ENCODE measurements at regions not wholly inside any gene's neighbourhood (a gene's known extent, or its start where the extent isn't known, plus 50 kb on each side); places are given as distances from the start of the nearest gene placed in this dataset.

- TF ChIP-seq POLR2AphosphoS5 (IDR thresholded peaks at IDR 0.05; ENCODE audit: low read depth, low read length), result no peak
Measured at GRCh38 chr3:28947061-28947460, 333.8 kb upstream of the RBMS3 start (continued).

GRCh38 chr3:28947751-28948150 lies 333.1 kb upstream of the RBMS3 start:
- H3K36me3 ChIP-seq (ENCODE audit: control insufficient read depth in 1 of 2, insufficient read depth in 2 of 2, low read length in 2 of 2), result no peaks in the 10 kb centered on the region
- ATAC-seq, result no peak
- H3K4me2 ChIP-seq (ENCODE audit: low read length), result no peak overlapping the region
- no peaks in the 10 kb centered on the region for H3K79me2 ChIP-seq (ENCODE audit: insufficient read depth, low read length)
- no peak overlapping the region for H3K4me3 ChIP-seq (replicated peaks in 1 of 2; ENCODE audit: low read depth in 1 of 2, low read length in 2 of 2)
- POLR2A ChIA-PET, result no interaction called here
- H2AFZ ChIP-seq (ENCODE audit: low read depth, low read length, poor library complexity, severe bottlenecking), result no peak overlapping the region
- RAD21 ChIA-PET (ENCODE audit: low non-redundant PET in 1 of 2, low total read pairs in 2 of 2, uncharacterized antibody in 2 of 2, unreplicated experiment in 2 of 2), result no interaction called here
- BruUV-seq (replicated peaks), result no TSS peak
- H3K27ac ChIP-seq (ENCODE audit: low read depth, low read length), result no peak overlapping the region
- H3K9me2 ChIP-seq (ENCODE audit: insufficient read depth), result no peaks in the 10 kb centered on the region
- H4K20me1 ChIP-seq (ENCODE audit: insufficient read depth), result no peaks in the 10 kb centered on the region
- CTCF ChIA-PET, result no interaction called here
- H3K9ac ChIP-seq (ENCODE audit: low read length), result no peak overlapping the region
- DNase-seq (ENCODE audit: low read depth, low spot score), result no peak
- H3K27me3 ChIP-seq (ENCODE audit: insufficient read depth, low read length), result no peaks in the 10 kb centered on the region
- intact Hi-C loops (cut with micrococcal nuclease), result no loop called here
- no peaks in the 10 kb centered on the region for H3K4me1 ChIP-seq (ENCODE audit: control insufficient read depth in 1 of 2, insufficient read depth in 2 of 2, low read length in 2 of 2)
- H3K9me3 ChIP-seq (ENCODE audit: control insufficient read depth in 1 of 2, insufficient read depth in 1 of 2, low read depth in 1 of 2, low read length in 2 of 2), result no peaks in the 10 kb centered on the region
- TF ChIP-seq ATF3 (IDR thresholded peaks at IDR 0.05) (no peak), CEBPB (IDR thresholded peaks at IDR 0.05; ENCODE audit: low read depth) (no peak), POLR2AphosphoS5 (IDR thresholded peaks at IDR 0.05; ENCODE audit: low read depth, low read length) (no peak), EGR1 (IDR thresholded peaks at IDR 0.05; ENCODE audit: low read depth) (no peak), POLR2A (IDR thresholded peaks at IDR 0.05; ENCODE audit: borderline replicate concordance, extremely low read depth, insufficient read depth, insufficient read length) (no peak), RAD21 (IDR thresholded peaks at IDR 0.05; ENCODE audit: low read depth) (no peak), MAX (IDR thresholded peaks at IDR 0.05) (no peak), ZFX (IDR thresholded peaks at IDR 0.05) (no peak), JUND (IDR thresholded peaks at IDR 0.05) (no peak), TCF7L2 (IDR thresholded peaks at IDR 0.05; ENCODE audit: borderline replicate concordance, extremely low read depth, insufficient read depth, insufficient read length) (no peak), CBX3 (IDR thresholded peaks at IDR 0.05; ENCODE audit: low read depth) (no peak), ELF1 (IDR thresholded peaks at IDR 0.05; ENCODE audit: borderline replicate concordance, low read depth) (no peak), ZNF274 (IDR thresholded peaks at IDR 0.05; ENCODE audit: low read depth, low read length) (no peak), EZH2 (IDR thresholded peaks at IDR 0.05) (no peak), REST (IDR thresholded peaks at IDR 0.05; ENCODE audit: low read depth) (no peak), FOSL1 (IDR thresholded peaks at IDR 0.05; ENCODE audit: low read depth) (no peak), ZBTB33 (IDR thresholded peaks at IDR 0.05; ENCODE audit: extremely low read depth, insufficient replicate concordance, low read length) (no peak), SRF (IDR thresholded peaks at IDR 0.05; ENCODE audit: low read depth) (no peak), CTCF (IDR thresholded peaks at IDR 0.05 in 2 of 3, conservative IDR thresholded peaks at IDR 0.05 in 1 of 3; ENCODE audit: borderline replicate concordance in 1 of 3, insufficient read depth in 1 of 3, low read depth in 2 of 3, low read length in 2 of 3) (no peak), EZH2phosphoT487 (IDR thresholded peaks at IDR 0.05; ENCODE audit: borderline replicate concordance) (no peak)

Data from HCT116 (cell line).